ENCODE measurements at regions not wholly inside any gene's neighbourhood (a gene's known extent, or its start where the extent isn't known, plus 50 kb on each side); places are given as distances from the start of the nearest gene placed in this dataset.

DNA sequence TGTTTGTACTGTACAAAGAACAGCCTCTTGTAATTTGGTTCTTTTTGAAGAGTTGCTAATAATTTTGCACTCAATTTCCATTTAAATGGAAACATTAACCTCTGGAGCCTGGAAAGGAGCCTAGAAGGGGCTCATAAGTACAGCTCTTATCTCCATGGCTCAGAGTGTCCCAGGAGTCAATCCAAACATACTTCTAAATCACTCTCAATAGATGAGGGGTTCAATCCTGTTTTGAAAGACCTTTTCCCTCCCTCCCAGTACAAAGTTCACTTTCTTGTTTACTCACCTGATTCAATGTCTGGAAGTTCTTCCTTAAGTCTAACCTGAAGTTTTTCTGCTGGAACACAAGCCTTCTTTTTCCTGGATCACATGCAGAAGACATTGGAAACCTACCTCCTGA lies 273.0 kb upstream of the PLET1 start:
- no peak overlapping the region for H2AK9ac ChIP-seq (replicated peaks; ENCODE audit: low read depth, low read length, poor library complexity)
- no peak overlapping the region for H3K56ac ChIP-seq (ENCODE audit: extremely low read depth, insufficient read depth, low read length)
- dilution Hi-C loops (cut with HindIII; ENCODE audit: low sequenced_read_pairs, unreplicated experiment) (no loop called here), in situ Hi-C loops (cut with MboI; ENCODE audit: low sequenced_read_pairs) (no loop called here), intact Hi-C loops (cut with micrococcal nuclease) (no loop called here)
- no peaks in the 10 kb centered on the region for H3K79me1 ChIP-seq (ENCODE audit: low read depth in 1 of 2, low read length in 2 of 2)
- no peak overlapping the region for H4K5ac ChIP-seq (ENCODE audit: low read depth, low read length)
- peaks cover 3% of the 10 kb centered on the region; the same call in 1 of the 2 replicates for H3K9me1 ChIP-seq (ENCODE audit: insufficient read depth, low read length)
- CTCF ChIA-PET = no interaction called here
- no peak overlapping the region for H2BK20ac ChIP-seq (ENCODE audit: low read depth, low read length)
- TF ChIP-seq SMC3 (IDR thresholded peaks at IDR 0.05; ENCODE audit: low read depth, low read length) (no peak), CEBPB (IDR thresholded peaks at IDR 0.05; ENCODE audit: low read depth, low read length) (no peak), RCOR1 (IDR thresholded peaks at IDR 0.05; ENCODE audit: insufficient replicate concordance, low read length) (no peak), MAZ (IDR thresholded peaks at IDR 0.05; ENCODE audit: borderline replicate concordance, low read depth, low read length) (no peak), BHLHE40 (IDR thresholded peaks at IDR 0.05; ENCODE audit: low read depth, low read length) (no peak), CHD1 (IDR thresholded peaks at IDR 0.05; ENCODE audit: low read depth, low read length) (no peak), NFE2L2 (IDR thresholded peaks at IDR 0.05; ENCODE audit: low read depth, low read length) (no peak), RAD21 (IDR thresholded peaks at IDR 0.05; ENCODE audit: low read length) (no peak), FOS (IDR thresholded peaks at IDR 0.05; ENCODE audit: low read depth, low read length) (no peak), ELK1 (IDR thresholded peaks at IDR 0.05; ENCODE audit: borderline replicate concordance, low read depth, low read length) (no peak), MXI1 (IDR thresholded peaks at IDR 0.05; ENCODE audit: borderline replicate concordance, low read depth, low read length) (no peak), MAFK (IDR thresholded peaks at IDR 0.05; ENCODE audit: low read depth, low read length) (no peak), POLR2A (IDR thresholded peaks at IDR 0.05; ENCODE audit: low read depth, low read length) (no peak), RFX5 (IDR thresholded peaks at IDR 0.05; ENCODE audit: low read depth, low read length) (no peak)
- TF ChIP-seq, protein P1, sequence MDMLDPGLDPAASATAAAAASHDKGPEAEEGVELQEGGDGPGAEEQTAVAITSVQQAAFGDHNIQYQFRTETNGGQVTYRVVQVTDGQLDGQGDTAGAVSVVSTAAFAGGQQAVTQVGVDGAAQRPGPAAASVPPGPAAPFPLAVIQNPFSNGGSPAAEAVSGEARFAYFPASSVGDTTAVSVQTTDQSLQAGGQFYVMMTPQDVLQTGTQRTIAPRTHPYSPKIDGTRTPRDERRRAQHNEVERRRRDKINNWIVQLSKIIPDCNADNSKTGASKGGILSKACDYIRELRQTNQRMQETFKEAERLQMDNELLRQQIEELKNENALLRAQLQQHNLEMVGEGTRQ (IDR thresholded peaks at IDR 0.05; ENCODE audit: low read depth, low read length) = no peak
- TF ChIP-seq, protein P2, sequence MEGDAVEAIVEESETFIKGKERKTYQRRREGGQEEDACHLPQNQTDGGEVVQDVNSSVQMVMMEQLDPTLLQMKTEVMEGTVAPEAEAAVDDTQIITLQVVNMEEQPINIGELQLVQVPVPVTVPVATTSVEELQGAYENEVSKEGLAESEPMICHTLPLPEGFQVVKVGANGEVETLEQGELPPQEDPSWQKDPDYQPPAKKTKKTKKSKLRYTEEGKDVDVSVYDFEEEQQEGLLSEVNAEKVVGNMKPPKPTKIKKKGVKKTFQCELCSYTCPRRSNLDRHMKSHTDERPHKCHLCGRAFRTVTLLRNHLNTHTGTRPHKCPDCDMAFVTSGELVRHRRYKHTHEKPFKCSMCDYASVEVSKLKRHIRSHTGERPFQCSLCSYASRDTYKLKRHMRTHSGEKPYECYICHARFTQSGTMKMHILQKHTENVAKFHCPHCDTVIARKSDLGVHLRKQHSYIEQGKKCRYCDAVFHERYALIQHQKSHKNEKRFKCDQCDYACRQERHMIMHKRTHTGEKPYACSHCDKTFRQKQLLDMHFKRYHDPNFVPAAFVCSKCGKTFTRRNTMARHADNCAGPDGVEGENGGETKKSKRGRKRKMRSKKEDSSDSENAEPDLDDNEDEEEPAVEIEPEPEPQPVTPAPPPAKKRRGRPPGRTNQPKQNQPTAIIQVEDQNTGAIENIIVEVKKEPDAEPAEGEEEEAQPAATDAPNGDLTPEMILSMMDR (conservative IDR thresholded peaks at IDR 0.05; ENCODE audit: low read depth, low read length) = no peak
- H3K23ac ChIP-seq (ENCODE audit: low read depth, low read length) = no peak overlapping the region
- H3K36me3 ChIP-seq (ENCODE audit: control insufficient read depth, insufficient read depth, low read length) = no peaks in the 10 kb centered on the region
- H4K8ac ChIP-seq (ENCODE audit: low read depth in 2 of 2, low read length in 2 of 2) = no peak overlapping the region
- no peak overlapping the region for H2BK120ac ChIP-seq (ENCODE audit: low read depth, low read length)
- BruUV-seq (replicated peaks) = no TSS peak
- no peak overlapping the region for H3K18ac ChIP-seq (ENCODE audit: low read depth, low read length)
- no peak overlapping the region for H4K91ac ChIP-seq (ENCODE audit: insufficient read depth, low read depth, low read length)
- ATAC-seq (ENCODE audit: low read depth) (no peak), DNase-seq (no peak)
- H2BK15ac ChIP-seq (ENCODE audit: low read depth, low read length) = no peak overlapping the region
- H3K9ac ChIP-seq (ENCODE audit: low read depth, low read length) = no peak overlapping the region
- no peaks in the 10 kb centered on the region for H3K4me1 ChIP-seq (ENCODE audit: control insufficient read depth, insufficient read depth, low read length)
- H2BK5ac ChIP-seq (ENCODE audit: low read depth, low read length, poor library complexity, severe bottlenecking) = no peak overlapping the region
- POLR2A ChIA-PET (ENCODE audit: unreplicated experiment) = no interaction called here
- H3K4ac ChIP-seq (ENCODE audit: low read depth, low read length) = no peak overlapping the region
- no peak overlapping the region for H3K27ac ChIP-seq (ENCODE audit: insufficient read depth, low read length)
- no peak overlapping the region for H3K14ac ChIP-seq (replicated peaks; ENCODE audit: low read depth, low read length)
- peaks cover 13% of the 10 kb centered on the region for H3K27me3 ChIP-seq (ENCODE audit: control insufficient read depth, insufficient read depth, low read length)
- no peaks in the 10 kb centered on the region for H4K20me1 ChIP-seq (ENCODE audit: insufficient read depth, low read length)
- no peaks in the 10 kb centered on the region for H3K9me3 ChIP-seq (ENCODE audit: control insufficient read depth, insufficient read depth, low read length)
- H3K4me2 ChIP-seq (ENCODE audit: low read depth, low read length) = no peak overlapping the region
- H2AK5ac ChIP-seq (ENCODE audit: low read depth, low read length) = no peak overlapping the region
- no peak overlapping the region for H3K4me3 ChIP-seq (ENCODE audit: insufficient read depth, low read depth, low read length)
- no peak overlapping the region for H2AFZ ChIP-seq (replicated peaks; ENCODE audit: low read length, poor library complexity)
